ENCODE measurements at regions not wholly inside any gene's neighbourhood (a gene's known extent, or its start where the extent isn't known, plus 50 kb on each side); places are given as distances from the start of the nearest gene placed in this dataset.

DNA sequence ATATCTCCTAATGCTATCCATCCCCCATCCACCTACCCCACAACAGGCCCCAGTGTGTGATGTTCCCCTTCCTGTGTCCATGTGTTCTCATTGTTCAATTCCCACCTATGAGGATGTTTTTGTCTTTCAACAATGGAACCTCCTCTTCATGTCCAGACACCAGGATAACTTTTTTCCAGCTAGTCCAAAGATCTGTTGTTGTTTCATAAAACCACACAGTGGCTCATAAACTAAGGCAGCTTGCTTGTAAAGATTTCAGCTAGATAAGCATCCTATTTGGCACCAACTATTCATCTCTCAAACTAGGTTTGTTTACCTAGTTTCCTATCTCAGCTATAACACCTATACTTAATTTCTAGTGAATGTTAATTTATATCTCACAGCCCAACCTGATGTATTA, 937.7 kb downstream of the TRIB2 start:
- TF ChIP-seq, protein P1, sequence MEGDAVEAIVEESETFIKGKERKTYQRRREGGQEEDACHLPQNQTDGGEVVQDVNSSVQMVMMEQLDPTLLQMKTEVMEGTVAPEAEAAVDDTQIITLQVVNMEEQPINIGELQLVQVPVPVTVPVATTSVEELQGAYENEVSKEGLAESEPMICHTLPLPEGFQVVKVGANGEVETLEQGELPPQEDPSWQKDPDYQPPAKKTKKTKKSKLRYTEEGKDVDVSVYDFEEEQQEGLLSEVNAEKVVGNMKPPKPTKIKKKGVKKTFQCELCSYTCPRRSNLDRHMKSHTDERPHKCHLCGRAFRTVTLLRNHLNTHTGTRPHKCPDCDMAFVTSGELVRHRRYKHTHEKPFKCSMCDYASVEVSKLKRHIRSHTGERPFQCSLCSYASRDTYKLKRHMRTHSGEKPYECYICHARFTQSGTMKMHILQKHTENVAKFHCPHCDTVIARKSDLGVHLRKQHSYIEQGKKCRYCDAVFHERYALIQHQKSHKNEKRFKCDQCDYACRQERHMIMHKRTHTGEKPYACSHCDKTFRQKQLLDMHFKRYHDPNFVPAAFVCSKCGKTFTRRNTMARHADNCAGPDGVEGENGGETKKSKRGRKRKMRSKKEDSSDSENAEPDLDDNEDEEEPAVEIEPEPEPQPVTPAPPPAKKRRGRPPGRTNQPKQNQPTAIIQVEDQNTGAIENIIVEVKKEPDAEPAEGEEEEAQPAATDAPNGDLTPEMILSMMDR (conservative IDR thresholded peaks at IDR 0.05; ENCODE audit: low read depth in 2 of 2), result no peak
- TF ChIP-seq EZH2phosphoT487 (IDR thresholded peaks at IDR 0.05; ENCODE audit: unreplicated experiment) (no peak), POLR2AphosphoS5 (IDR thresholded peaks at IDR 0.05; ENCODE audit: low read depth) (no peak), EZH2 (IDR thresholded peaks at IDR 0.05; ENCODE audit: low read depth, unreplicated experiment) (no peak), ZNF331 (CRISPR knock-in tag; IDR thresholded peaks at IDR 0.05; ENCODE audit: low read depth) (no peak), JUNB (IDR thresholded peaks at IDR 0.05; ENCODE audit: unreplicated experiment) (no peak), CREB1 (CRISPR knock-in tag; IDR thresholded peaks at IDR 0.05; ENCODE audit: low read depth) (no peak), ZNF114 (CRISPR knock-in tag; IDR thresholded peaks at IDR 0.05) (no peak), STAT1 (IDR thresholded peaks at IDR 0.05; ENCODE audit: unreplicated experiment) (no peak)
- TF ChIP-seq, protein P2, sequence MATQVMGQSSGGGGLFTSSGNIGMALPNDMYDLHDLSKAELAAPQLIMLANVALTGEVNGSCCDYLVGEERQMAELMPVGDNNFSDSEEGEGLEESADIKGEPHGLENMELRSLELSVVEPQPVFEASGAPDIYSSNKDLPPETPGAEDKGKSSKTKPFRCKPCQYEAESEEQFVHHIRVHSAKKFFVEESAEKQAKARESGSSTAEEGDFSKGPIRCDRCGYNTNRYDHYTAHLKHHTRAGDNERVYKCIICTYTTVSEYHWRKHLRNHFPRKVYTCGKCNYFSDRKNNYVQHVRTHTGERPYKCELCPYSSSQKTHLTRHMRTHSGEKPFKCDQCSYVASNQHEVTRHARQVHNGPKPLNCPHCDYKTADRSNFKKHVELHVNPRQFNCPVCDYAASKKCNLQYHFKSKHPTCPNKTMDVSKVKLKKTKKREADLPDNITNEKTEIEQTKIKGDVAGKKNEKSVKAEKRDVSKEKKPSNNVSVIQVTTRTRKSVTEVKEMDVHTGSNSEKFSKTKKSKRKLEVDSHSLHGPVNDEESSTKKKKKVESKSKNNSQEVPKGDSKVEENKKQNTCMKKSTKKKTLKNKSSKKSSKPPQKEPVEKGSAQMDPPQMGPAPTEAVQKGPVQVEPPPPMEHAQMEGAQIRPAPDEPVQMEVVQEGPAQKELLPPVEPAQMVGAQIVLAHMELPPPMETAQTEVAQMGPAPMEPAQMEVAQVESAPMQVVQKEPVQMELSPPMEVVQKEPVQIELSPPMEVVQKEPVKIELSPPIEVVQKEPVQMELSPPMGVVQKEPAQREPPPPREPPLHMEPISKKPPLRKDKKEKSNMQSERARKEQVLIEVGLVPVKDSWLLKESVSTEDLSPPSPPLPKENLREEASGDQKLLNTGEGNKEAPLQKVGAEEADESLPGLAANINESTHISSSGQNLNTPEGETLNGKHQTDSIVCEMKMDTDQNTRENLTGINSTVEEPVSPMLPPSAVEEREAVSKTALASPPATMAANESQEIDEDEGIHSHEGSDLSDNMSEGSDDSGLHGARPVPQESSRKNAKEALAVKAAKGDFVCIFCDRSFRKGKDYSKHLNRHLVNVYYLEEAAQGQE (IDR thresholded peaks at IDR 0.05; ENCODE audit: unreplicated experiment), result no peak
- TF ChIP-seq, protein P3, sequence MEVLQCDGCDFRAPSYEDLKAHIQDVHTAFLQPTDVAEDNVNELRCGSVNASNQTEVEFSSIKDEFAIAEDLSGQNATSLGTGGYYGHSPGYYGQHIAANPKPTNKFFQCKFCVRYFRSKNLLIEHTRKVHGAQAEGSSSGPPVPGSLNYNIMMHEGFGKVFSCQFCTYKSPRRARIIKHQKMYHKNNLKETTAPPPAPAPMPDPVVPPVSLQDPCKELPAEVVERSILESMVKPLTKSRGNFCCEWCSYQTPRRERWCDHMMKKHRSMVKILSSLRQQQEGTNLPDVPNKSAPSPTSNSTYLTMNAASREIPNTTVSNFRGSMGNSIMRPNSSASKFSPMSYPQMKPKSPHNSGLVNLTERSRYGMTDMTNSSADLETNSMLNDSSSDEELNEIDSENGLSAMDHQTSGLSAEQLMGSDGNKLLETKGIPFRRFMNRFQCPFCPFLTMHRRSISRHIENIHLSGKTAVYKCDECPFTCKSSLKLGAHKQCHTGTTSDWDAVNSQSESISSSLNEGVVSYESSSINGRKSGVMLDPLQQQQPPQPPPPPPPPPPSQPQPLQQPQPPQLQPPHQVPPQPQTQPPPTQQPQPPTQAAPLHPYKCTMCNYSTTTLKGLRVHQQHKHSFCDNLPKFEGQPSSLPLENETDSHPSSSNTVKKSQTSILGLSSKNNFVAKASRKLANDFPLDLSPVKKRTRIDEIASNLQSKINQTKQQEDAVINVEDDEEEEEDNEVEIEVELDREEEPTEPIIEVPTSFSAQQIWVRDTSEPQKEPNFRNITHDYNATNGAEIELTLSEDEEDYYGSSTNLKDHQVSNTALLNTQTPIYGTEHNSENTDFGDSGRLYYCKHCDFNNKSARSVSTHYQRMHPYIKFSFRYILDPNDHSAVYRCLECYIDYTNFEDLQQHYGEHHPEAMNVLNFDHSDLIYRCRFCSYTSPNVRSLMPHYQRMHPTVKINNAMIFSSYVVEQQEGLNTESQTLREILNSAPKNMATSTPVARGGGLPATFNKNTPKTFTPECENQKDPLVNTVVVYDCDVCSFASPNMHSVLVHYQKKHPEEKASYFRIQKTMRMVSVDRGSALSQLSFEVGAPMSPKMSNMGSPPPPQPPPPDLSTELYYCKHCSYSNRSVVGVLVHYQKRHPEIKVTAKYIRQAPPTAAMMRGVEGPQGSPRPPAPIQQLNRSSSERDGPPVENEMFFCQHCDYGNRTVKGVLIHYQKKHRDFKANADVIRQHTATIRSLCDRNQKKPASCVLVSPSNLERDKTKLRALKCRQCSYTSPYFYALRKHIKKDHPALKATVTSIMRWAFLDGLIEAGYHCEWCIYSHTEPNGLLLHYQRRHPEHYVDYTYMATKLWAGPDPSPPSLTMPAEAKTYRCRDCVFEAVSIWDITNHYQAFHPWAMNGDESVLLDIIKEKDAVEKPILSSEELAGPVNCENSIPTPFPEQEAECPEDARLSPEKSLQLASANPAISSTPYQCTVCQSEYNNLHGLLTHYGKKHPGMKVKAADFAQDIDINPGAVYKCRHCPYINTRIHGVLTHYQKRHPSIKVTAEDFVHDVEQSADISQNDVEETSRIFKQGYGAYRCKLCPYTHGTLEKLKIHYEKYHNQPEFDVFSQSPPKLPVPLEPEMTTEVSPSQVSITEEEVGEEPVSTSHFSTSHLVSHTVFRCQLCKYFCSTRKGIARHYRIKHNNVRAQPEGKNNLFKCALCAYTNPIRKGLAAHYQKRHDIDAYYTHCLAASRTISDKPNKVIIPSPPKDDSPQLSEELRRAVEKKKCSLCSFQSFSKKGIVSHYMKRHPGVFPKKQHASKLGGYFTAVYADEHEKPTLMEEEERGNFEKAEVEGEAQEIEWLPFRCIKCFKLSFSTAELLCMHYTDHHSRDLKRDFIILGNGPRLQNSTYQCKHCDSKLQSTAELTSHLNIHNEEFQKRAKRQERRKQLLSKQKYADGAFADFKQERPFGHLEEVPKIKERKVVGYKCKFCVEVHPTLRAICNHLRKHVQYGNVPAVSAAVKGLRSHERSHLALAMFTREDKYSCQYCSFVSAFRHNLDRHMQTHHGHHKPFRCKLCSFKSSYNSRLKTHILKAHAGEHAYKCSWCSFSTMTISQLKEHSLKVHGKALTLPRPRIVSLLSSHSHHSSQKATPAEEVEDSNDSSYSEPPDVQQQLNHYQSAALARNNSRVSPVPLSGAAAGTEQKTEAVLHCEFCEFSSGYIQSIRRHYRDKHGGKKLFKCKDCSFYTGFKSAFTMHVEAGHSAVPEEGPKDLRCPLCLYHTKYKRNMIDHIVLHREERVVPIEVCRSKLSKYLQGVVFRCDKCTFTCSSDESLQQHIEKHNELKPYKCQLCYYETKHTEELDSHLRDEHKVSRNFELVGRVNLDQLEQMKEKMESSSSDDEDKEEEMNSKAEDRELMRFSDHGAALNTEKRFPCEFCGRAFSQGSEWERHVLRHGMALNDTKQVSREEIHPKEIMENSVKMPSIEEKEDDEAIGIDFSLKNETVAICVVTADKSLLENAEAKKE (CRISPR knock-in tag; IDR thresholded peaks at IDR 0.05), result no peak
